IMR-90 (cell line): ENCODE measurements at regions not wholly inside any gene's neighbourhood (a gene's known extent, or its start where the extent isn't known, plus 50 kb on each side); places are given as distances from the start of the nearest gene placed in this dataset.

ENCODE experiments used
- BHLHE40 ChIP-seq: fragments of 150-350 bp; IDR thresholded peaks from 2 replicates; pipeline ENCODE4 v1.6.1; 2016; ENCODE audit warnings: mild to moderate bottlenecking, low read depth, low read length
- CEBPB ChIP-seq: IDR thresholded peaks from 2 replicates; pipeline ENCODE4 v1.6.1; 2012; ENCODE audit warnings: low read depth, low read length, improper control_type of control experiment
- CHD1 ChIP-seq: IDR thresholded peaks from 2 replicates; pipeline ENCODE4 v1.6.1; 2012; ENCODE audit warnings: low read depth, low read length, improper control_type of control experiment
- MAFK ChIP-seq: IDR thresholded peaks from 2 replicates; pipeline ENCODE4 v1.6.1; 2012; ENCODE audit warnings: low read depth, low read length, improper control_type of control experiment
- MAZ ChIP-seq: IDR thresholded peaks from 2 replicates; pipeline ENCODE4 v1.6.1; 2012; ENCODE audit warnings: low read depth, mild to moderate bottlenecking, low read length, improper control_type of control experiment, moderate library complexity, borderline replicate concordance
- NFE2L2 ChIP-seq: fragments of 150-350 bp; IDR thresholded peaks from 2 replicates; pipeline ENCODE4 v1.6.1; 2016; ENCODE audit warnings: low read depth, mild to moderate bottlenecking, low read length
- POLR2A ChIP-seq: IDR thresholded peaks from 2 replicates; pipeline ENCODE4 v1.6.1; 2012; ENCODE audit warnings: mild to moderate bottlenecking, low read depth, low read length
- RAD21 ChIP-seq: IDR thresholded peaks from 2 replicates; pipeline ENCODE4 v1.6.1; 2012; ENCODE audit warnings: low read length, improper control_type of control experiment
- RCOR1 ChIP-seq: IDR thresholded peaks from 2 replicates; pipeline ENCODE4 v1.6.1; 2012; ENCODE audit warnings: mild to moderate bottlenecking, low read length, improper control_type of control experiment; ENCODE audit not compliant: insufficient replicate concordance
- SMC3 ChIP-seq: fragments of 150-350 bp; IDR thresholded peaks from 2 replicates; pipeline ENCODE4 v1.6.1; 2016; ENCODE audit warnings: low read depth, mild to moderate bottlenecking, antibody characterized with exemption, low read length, moderate library complexity
- TF ChIP-seq, protein P1 (sequence below): conservative IDR thresholded peaks from 2 replicates; pipeline ENCODE4 v1.5.1; 2012; ENCODE audit warnings: mild to moderate bottlenecking, low read depth, low read length, improper control_type of control experiment
- TF ChIP-seq, protein P2 (sequence below): fragments of 150-350 bp; IDR thresholded peaks from 2 replicates; pipeline ENCODE4 v1.6.1; 2016; ENCODE audit warnings: low read depth, mild to moderate bottlenecking, low read length, moderate library complexity, borderline replicate concordance
- TF ChIP-seq, protein P3 (sequence below): fragments of 150-350 bp; IDR thresholded peaks from 2 replicates; pipeline ENCODE4 v1.6.1; 2017; ENCODE audit warnings: mild to moderate bottlenecking, antibody characterized with exemption, low read length, low read depth

DNA sequence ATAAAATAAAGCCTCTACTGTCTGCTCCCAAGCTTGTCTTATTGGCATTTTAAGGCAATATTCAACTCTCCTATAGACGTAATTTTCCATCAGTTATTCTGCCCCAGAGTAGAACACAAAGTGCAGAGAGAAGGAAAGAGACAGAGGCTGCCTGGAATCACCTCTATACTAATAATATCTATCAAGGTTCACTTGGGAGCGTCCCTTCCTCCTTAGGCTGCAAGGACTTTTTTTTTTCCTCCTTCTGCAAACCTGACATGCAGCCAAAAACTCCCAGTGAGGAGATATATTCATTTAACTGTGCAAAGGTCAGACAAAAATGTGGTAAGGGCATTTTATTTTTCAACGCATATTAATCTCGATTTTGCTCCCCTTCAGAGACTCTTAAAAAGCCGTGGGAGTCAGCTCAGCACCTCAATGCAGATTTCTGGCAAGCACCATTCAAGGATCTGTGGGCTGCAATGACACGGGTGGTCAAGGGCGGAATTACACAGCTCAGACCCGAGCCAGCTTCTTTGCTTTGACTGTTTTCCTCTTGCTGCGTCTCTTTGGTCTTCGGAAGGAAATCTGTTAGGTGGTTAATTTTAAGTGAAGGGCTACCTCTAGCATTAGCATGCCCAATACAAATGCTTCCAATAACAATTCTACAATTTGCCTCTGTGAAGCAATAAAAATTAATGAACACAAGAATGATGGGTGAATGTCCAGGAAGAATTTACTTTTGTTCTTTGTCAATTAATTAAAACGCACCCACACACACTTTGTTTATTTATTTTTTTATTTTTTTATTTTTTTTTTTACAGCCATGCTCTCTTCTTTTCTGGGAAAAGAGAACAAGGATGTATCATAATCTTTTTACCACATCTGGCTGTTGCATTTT, 587.7 kb upstream of the GRAMD2B start:
- TF ChIP-seq, protein P1, sequence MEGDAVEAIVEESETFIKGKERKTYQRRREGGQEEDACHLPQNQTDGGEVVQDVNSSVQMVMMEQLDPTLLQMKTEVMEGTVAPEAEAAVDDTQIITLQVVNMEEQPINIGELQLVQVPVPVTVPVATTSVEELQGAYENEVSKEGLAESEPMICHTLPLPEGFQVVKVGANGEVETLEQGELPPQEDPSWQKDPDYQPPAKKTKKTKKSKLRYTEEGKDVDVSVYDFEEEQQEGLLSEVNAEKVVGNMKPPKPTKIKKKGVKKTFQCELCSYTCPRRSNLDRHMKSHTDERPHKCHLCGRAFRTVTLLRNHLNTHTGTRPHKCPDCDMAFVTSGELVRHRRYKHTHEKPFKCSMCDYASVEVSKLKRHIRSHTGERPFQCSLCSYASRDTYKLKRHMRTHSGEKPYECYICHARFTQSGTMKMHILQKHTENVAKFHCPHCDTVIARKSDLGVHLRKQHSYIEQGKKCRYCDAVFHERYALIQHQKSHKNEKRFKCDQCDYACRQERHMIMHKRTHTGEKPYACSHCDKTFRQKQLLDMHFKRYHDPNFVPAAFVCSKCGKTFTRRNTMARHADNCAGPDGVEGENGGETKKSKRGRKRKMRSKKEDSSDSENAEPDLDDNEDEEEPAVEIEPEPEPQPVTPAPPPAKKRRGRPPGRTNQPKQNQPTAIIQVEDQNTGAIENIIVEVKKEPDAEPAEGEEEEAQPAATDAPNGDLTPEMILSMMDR = peak; percentile 46
- no peak for TF ChIP-seq POLR2A
- TF ChIP-seq SMC3 = peak; percentile 29; the same call in 1 of the 2 replicates
- TF ChIP-seq BHLHE40 = no peak
- TF ChIP-seq CHD1 = no peak
- no peak for TF ChIP-seq MAZ
- no peak for TF ChIP-seq RCOR1
- TF ChIP-seq MAFK = no peak
- no peak for TF ChIP-seq CEBPB
- TF ChIP-seq, protein P2, sequence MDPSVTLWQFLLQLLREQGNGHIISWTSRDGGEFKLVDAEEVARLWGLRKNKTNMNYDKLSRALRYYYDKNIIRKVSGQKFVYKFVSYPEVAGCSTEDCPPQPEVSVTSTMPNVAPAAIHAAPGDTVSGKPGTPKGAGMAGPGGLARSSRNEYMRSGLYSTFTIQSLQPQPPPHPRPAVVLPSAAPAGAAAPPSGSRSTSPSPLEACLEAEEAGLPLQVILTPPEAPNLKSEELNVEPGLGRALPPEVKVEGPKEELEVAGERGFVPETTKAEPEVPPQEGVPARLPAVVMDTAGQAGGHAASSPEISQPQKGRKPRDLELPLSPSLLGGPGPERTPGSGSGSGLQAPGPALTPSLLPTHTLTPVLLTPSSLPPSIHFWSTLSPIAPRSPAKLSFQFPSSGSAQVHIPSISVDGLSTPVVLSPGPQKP = no peak
- peak; percentile 65 for TF ChIP-seq RAD21
- TF ChIP-seq, protein P3, sequence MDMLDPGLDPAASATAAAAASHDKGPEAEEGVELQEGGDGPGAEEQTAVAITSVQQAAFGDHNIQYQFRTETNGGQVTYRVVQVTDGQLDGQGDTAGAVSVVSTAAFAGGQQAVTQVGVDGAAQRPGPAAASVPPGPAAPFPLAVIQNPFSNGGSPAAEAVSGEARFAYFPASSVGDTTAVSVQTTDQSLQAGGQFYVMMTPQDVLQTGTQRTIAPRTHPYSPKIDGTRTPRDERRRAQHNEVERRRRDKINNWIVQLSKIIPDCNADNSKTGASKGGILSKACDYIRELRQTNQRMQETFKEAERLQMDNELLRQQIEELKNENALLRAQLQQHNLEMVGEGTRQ = no peak
- TF ChIP-seq NFE2L2 = no peak
